ENCODE measurements at regions not wholly inside any gene's neighbourhood (a gene's known extent, or its start where the extent isn't known, plus 50 kb on each side); places are given as distances from the start of the nearest gene placed in this dataset.

- H3K4me3 ChIP-seq (replicated peaks; ENCODE audit: low read depth, low read length) = no peak overlapping the region
- DNase-seq (ENCODE audit: extremely low read depth, low read depth) = no peak
- TF ChIP-seq, protein P1, sequence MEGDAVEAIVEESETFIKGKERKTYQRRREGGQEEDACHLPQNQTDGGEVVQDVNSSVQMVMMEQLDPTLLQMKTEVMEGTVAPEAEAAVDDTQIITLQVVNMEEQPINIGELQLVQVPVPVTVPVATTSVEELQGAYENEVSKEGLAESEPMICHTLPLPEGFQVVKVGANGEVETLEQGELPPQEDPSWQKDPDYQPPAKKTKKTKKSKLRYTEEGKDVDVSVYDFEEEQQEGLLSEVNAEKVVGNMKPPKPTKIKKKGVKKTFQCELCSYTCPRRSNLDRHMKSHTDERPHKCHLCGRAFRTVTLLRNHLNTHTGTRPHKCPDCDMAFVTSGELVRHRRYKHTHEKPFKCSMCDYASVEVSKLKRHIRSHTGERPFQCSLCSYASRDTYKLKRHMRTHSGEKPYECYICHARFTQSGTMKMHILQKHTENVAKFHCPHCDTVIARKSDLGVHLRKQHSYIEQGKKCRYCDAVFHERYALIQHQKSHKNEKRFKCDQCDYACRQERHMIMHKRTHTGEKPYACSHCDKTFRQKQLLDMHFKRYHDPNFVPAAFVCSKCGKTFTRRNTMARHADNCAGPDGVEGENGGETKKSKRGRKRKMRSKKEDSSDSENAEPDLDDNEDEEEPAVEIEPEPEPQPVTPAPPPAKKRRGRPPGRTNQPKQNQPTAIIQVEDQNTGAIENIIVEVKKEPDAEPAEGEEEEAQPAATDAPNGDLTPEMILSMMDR (IDR thresholded peaks at IDR 0.05; ENCODE audit: low read depth, low read length, missing control alignments) = no peak
Observed at GRCh38 chr2:64757126-64757525, 103.4 kb upstream of the SERTAD2 start.

- H3K4me3 ChIP-seq (replicated peaks; ENCODE audit: low read depth, low read length) = no peak overlapping the region
- TF ChIP-seq, protein P1 (IDR thresholded peaks at IDR 0.05; ENCODE audit: low read depth, low read length, missing control alignments) = no peak
- DNase-seq (ENCODE audit: extremely low read depth, low read depth) = no peak
Observed at GRCh38 chr2:64760128-64760527, 106.4 kb upstream of the SERTAD2 start.

DNA sequence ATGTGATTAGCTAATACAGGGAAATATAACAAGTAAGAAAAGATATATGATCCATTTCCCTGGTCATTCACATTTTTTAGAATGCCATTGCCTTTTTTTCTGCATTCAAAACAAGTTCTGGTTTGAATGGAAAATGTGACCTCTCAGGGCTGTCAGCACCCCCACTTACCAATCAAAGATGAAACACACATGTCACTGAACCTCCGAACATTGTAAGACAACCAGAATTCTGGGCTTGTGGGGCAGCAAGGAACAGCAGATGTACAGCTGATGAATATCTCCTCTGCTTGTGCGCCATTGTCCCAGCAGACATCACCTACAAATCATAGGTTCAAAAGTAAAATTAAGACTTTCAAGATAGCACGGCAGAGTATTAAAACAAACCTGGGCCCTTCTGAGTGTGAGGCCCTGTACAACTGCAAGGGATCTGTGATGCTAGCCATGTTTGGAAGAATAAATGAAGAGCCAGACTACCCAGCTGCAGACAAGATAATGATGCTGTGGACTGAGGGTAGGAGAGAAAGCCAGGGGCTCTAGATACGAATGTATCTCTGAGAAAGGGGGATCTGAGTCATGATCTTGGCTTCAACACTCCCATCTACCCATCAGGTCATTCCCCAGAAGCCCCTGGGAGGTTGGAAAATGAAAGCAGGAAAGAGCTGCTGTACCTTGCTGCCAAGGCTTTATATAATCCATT is 108.7 kb upstream of the SERTAD2 start:
- TF ChIP-seq, protein P1 (IDR thresholded peaks at IDR 0.05; ENCODE audit: low read depth, low read length, missing control alignments) = no peak
- DNase-seq (ENCODE audit: extremely low read depth, low read depth) = no peak
- H3K4me3 ChIP-seq (replicated peaks; ENCODE audit: low read depth, low read length) = no peak overlapping the region

DNA sequence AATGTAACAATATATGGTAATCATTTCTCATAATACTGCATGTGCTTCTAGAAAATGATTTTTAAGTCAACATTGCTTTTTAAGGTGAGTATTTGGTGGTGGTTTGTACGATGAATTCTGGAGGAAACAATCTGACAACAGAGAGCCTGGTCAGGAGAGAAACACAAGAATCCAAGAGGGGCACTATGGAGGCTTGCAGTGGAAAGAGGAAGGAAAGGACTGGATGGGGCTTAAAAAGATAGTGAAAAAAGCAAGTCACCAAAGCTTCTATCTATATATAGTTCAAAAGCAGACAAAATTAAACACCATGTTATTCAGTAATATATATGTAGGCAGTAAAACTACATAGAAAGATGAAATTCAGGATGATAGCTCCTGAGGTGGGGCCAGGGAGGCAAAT is 109.4 kb upstream of the SERTAD2 start:
- DNase-seq (ENCODE audit: extremely low read depth, low read depth) = no peak
- TF ChIP-seq, protein P1 (IDR thresholded peaks at IDR 0.05; ENCODE audit: low read depth, low read length, missing control alignments) = no peak
- no peak overlapping the region for H3K4me3 ChIP-seq (replicated peaks; ENCODE audit: low read depth, low read length)

DNA sequence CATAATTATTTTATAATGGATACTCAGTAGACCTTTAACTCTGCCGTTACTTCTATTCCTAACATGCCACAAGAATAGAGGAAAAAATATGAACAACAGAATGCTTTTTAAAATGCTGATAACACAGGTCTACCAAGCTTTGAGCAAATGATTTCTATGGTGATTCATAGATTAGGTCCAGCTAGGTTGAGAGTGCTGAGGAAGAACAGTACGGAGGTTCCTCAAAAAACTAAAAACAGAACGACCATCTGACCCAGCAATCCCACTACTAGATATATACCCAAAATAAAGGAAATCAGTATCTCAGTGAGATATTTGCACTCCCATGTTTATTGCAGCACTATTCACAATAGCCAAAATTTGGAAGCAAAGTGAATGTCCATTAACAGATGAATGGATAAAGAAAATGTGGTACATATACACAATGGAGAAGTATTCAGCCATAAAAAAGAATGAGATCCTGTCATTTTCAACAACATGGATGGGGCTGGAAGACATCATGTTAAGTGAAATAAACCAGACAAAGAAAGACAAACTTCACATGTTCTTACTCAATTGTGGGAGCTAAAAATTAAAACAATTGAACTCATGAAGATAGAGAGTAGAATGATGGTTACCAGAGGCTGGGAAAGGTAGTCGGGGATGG is 111.6 kb upstream of the SERTAD2 start:
- no peak overlapping the region for H3K4me3 ChIP-seq (replicated peaks; ENCODE audit: low read depth, low read length)
- DNase-seq (ENCODE audit: extremely low read depth, low read depth) = no peak
- TF ChIP-seq, protein P1 (IDR thresholded peaks at IDR 0.05; ENCODE audit: low read depth, low read length, missing control alignments) = no peak

GRCh38 chr2:64766841-64767669 is 113.3 kb upstream of the SERTAD2 start:
- no peak for DNase-seq (ENCODE audit: extremely low read depth, low read depth)
- TF ChIP-seq, protein P1 (IDR thresholded peaks at IDR 0.05; ENCODE audit: low read depth, low read length, missing control alignments) = no peak
- peak overlapping the region; percentile 60 for H3K4me3 ChIP-seq (replicated peaks; ENCODE audit: low read depth, low read length)

All from HFF-Myc (cell line).